NCI-H82 (cell line): ENCODE measurements at regions not wholly inside any gene's neighbourhood (a gene's known extent, or its start where the extent isn't known, plus 50 kb on each side); places are given as distances from the start of the nearest gene placed in this dataset.

Experiments used
- DNase-seq: peaks from one replicate; lab custom pipeline; 2025; lab: John Stamatoyannopoulos, UW

DNA sequence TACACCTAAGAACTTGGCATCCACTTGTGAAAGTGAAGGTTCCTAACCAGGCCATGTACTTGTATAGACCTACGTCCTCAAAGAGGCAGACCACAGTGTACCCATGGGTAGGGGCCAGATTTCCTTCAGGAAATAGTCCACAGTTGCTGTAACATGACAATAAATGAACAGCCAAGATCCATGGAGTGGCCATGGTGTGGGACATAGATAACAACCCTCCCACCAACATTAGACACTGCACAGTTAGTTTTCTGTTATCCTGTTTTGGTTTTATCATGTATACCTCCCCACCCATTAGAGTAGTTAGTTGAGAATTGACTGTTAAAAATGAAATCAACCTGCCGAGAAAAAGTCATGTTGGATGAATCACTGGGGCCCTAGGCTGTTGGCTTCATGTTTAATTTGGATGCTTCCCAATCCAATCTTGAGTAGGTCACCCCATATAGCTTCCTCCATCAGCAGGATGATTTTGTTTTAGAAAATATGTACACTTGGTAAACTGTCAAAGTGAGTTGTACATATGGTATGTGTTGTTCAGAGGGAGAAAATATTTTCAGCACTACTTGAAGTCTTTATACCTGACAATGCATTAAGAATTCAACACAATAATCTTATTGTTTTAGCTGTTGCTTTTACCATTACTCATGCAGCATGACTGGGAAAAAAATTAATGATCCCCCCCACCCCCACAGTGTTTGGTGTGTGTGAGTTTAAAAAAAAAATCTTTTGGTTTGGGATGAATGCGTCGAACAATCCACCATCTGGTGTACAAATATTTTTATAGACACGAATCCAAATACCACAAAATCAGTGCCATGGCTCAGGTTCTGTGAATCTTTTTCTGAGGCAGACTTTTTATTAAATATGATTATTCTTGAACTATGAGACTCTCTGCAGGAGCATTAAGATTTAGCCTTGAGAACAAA is 88.3 kb upstream of the ARHGAP29 start:
- DNase-seq, result no peak

DNA sequence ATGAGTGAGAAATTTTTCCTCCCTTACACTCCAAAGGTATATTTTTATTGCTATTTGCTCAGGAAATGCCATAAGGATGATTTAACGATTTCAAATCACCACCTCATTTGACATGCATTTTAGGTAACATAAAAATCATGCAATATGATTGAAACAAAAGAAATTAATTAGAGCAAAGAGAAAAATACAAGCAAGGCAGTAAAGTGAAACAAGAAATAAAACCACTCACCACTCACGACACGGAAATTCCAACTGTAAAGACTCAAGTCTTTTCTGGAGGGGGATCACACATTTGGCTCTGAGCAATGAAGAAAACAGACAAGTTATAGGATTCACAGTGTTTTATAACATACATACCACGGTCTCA is 86.8 kb upstream of the ARHGAP29 start:
- DNase-seq, result no peak

DNA sequence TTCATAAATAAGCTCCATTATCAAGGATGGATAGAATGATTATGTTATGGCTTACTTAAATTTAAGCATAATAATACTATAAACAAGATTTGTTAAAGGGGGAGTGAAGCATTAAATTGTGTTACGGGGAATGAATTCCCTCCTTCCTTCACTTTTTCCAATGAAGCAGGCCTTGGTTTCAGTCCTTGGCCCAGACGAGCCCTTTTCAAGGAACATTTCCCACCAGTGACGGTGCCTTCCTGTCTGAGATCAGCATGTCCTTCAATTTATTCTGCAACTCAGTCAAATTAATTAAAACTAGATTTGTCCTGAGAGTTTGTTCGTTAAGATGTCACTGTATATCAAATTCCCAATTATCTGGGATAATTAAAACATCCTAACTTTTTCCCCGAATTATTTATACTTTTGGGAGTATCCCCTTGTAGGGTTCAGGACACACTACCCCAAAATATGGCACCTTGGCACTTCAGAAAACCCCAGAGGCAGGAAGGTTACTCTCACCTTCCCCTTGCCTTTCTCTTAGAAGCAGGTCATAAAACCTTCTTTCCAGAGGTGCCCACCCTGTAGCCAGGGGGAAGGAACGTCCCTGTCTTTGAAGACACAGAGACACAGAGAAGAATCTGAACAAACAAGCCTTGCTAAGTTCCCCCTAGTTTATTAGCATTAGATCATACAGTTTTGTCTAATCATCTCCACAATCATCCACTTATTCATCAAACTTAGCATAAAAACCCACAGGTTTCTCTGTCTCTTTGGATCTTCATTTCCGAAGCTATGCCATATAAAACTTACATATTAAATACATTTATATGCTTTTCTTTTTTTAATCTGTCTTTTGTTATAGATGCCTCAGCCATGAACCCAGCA is 86.2 kb upstream of the ARHGAP29 start:
- no peak for DNase-seq

DNA sequence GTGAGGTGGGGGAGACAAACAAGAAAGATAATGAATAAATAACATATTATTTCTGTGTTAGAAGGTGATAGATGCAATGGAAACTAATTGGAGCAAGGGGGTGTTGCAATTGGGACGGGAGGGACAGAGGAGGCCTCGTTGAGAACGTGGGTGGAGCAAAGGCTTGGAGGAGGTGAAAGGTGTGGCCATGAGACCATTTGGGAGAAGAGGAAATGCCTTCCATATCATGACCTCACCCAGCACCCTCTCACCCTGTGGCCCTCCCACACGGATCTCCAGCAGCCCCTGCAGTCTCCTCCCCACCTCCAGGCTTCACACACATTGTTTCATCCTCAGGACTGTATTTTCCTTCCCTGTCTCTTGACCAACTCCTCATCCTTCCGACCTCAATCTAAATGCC is 85.3 kb upstream of the ARHGAP29 start:
- DNase-seq, result no peak

GRCh38 chr1:94321662-94322061 is 84.3 kb upstream of the ARHGAP29 start:
- DNase-seq, result no peak

DNA sequence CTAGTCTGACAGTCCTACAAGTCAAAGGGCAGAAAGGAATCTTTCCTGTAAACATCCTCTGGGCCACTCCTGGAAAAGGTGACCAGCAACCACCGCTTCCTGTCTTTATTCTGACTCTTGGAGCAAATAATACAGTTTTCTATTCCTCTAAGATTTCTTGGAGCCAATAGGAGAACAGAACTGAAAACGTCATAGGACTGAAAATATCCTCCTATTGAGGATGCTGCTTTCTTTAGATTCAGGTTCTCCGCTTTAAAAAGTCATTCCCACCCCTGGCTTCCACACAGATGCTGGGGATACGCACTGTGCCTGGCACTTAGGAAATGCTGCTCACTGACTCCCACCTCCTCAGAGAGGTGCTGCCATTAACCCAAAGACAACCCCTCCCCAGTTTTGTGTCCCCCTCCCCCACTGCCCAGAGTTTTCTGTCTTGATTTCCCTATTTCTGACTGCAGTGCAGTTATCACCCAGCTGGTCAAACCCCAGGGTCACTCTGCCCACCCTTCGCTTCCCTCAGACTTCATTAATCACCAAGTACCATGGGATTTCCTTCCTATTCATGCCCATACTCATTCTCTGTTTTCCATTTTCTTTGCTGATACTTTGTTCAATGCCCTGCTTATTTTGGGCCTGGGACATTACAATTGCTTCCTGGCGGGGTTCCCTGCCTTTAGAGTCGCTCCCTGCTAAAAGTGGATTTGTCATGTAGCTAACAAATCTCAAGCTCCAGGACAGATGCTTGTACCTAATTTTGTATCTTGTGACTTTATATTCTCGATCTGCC is 82.1 kb upstream of the ARHGAP29 start:
- DNase-seq, result no peak

GRCh38 chr1:94318505-94319030 is 81.2 kb upstream of the ARHGAP29 start:
- DNase-seq, result no peak

DNA sequence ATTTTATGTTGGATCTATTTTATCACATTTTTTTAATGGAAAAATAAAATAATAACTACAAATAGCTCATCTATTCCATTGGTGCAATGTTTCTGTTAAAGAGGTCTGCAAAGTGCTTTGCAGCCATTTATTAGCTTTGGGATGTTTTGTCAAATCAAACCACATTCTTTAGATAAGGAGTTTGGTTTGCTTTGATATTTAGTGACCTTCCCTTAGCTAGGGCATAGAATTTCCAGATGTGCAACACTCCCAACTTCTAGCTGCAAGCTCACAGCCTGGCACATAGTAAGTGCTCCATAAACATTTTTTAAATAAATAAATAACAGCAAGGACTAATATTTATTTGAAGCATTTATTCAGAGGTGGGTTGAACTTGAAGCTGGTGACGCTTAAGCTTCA is 80.4 kb upstream of the ARHGAP29 start:
- no peak for DNase-seq

DNA sequence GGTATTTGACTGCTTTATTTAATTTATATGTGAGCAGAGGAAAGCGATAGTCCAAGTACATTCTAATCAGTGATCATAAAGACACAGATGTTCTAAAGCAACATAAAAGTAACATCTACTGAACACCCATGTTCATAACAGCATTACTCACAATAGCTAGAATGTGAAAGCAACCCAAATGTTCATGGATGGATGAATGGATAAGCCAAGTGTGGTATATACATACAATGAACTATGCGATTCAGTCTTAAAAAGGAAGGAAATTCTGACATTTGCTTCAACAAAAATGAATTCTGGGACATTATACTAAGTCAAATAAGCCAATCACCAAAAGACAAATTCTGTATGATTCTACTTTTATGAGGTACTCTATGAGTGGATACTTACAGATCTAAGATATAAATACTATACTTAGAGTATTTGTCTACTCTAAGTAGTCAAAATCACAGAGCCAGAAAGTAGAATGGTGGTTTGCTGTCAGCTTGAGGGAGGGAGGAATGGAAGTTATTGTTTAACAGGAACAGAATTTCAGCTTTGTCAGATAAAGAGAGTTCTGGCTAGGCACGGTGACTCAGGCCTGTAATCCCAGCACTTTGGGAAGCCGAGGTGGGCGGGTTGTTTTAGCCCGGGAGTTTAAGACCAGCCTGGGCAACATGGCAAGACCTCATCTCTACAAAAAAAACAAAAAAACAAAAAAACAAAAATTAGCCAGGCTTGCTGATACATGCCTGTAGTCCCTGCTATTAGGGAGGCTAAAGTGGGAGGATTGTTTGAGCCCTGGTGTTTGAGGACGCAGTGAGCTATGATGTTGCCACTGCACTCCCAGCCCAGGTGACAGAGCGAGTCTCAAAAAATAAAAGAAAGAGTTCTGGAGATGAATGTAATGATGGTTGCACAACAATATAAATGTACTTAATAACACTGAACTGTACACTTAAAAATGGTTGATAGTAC is 79.7 kb upstream of the ARHGAP29 start:
- no peak for DNase-seq

GRCh38 chr1:94316183-94316582 is 78.8 kb upstream of the ARHGAP29 start:
- DNase-seq, result no peak

DNA sequence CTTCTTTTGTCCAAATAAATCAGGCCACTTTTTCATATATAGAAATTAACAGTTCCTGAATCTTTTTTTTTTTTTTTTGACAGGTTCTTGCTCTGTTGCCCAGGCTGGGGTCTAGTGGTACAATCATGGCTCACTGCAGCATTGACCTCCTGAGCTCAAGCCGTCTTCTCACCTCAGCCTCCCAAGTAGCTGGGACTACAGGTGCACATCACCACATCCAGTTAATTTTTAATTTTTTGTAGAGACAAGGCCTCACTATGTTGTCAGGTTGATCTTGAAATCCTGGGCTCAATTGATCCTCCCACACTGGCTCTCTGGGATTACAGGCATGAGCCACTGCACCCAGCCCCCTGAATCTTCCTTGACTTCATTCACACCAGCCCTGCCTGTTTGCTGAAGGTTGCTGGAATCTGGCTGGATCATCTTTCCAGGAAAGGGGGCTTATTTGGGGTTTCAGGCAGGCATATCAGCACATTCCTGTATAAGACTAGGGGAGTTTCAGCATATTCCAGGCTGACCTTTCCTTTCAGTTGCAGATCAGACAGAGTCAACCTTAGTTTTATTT is 78.2 kb upstream of the ARHGAP29 start:
- no peak for DNase-seq

DNA sequence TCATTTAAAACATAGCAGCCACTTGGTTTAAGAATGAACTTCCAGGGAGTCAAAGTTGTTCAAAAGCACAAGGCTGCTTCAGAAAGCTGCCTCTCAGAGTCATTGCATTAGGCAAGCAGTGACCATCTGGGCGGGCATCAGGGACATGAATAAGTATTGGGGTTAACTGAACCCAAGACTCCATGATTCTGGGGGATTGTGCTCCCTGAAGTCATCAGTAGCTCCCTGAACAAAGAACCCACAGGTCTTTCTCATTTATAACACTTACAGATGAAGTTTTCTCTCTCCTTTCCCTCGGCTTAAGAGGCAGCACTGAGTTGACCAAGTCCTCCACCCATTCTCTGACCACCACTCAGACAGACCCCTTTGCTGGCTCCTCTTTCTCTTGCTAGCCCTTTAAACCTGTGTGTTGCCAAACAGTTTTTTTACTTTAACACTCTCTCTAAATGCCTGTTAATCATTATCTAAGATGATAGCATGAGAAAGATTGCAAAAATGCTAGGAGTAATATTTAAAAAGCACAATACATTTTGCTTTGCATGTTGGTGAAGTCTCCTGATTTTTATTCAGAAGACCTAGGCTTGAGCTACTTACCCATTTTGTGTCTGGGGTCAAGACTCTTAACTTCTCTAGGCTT is 77.0 kb upstream of the ARHGAP29 start:
- DNase-seq, result no peak

DNA sequence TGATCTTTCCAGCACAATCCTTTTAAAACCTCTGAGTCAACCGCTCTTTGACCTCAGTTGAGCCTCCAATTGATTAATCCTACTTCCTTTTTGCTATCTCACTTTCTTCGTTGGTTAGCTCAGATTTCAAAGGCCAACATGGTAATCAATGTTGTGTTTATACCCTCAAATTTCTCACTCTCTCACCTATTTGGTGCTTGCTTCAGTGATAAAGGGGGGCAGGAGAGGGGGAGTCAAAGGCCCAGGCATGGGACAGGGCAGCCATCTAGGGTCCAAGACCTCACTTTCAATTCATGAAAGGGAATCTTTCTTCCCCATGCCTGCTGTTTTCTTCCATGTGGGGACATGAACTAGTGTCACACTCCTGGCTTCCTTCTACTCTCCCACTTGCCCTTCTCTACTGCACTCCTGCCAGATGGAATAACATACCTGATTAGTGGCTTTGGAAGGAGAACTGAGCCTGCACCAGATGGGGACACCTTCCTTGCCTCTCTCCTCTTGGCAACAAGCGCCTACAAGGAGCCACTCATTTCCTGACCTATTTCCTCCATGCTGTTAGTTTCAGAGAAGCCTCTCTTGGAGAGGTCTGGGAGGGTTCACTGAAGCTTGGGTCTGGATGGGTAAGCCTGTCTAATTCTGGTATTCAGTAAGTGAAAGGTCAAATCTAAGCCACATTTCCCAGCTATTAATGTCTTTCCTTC is 73.3 kb upstream of the ARHGAP29 start:
- DNase-seq, result peak; percentile 15

GRCh38 chr1:94309829-94310569 is 72.6 kb upstream of the ARHGAP29 start:
- DNase-seq, result no peak

DNA sequence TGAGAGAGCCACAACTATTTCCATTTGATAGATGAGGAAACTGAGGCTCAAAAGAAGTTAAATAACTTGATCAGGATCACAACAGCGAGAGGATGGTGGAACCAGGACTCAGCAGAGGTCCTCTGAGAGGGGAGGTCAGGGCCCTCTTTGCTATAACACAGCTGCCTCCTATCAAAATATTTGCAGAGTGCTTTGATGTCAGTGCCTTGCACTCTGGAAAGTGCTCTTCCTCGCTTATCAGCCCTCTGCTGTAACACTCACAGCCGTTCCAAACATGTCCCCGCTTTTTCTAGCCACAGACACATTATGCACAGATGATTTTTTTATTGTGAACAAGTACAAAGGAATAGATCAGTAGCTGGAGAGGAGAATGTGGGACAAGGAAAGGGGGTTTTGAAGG is 71.8 kb upstream of the ARHGAP29 start:
- no peak for DNase-seq

- no peak for DNase-seq
Measured at GRCh38 chr1:94306521-94306920, 69.1 kb upstream of the ARHGAP29 start.

- no peak for DNase-seq
Measured at GRCh38 chr1:94305704-94306103, 68.3 kb upstream of the ARHGAP29 start.

- DNase-seq, result no peak
Measured at GRCh38 chr1:94304553-94304952, 67.2 kb upstream of the ARHGAP29 start.

DNA sequence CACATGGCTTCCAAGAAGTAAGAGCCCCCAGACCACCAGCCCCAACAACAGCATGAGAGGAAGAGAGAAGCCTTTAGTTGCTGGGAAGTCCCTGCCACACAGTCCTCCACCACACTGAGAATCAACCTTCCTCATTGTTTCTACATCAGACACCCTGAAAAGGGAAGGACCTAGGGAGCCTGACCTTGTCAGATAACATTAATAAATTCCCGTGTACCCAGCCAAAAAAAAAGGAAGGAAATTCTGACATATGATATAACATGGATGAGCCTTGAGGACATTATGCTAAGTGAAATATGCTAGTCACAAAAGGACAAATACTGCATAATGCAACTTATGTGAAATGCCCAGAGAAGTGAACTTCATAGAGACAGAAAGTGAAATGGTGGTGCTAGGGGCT is 65.6 kb upstream of the ARHGAP29 start:
- no peak for DNase-seq
